ENCODE measurements at regions not wholly inside any gene's neighbourhood (a gene's known extent, or its start where the extent isn't known, plus 50 kb on each side); places are given as distances from the start of the nearest gene placed in this dataset.
"Not testable (repeated sequence)": the region's sequence is repeated elsewhere in the genome, so short reads cannot be mapped to it uniquely, and the experiment has no call there.

GRCh38 chr18:27363872-27364271, 178.8 kb upstream of the CHST9 start:
- DNase-seq = no peak

- no peak for DNase-seq
Measured at GRCh38 chr18:27361477-27361876, 176.4 kb upstream of the CHST9 start.

- no peak for DNase-seq
Measured at GRCh38 chr18:27355308-27355707, 170.2 kb upstream of the CHST9 start.

- no peak for DNase-seq
Measured at GRCh38 chr18:27353273-27353672, 168.2 kb upstream of the CHST9 start.

- DNase-seq = no peak
Measured at GRCh38 chr18:27349284-27349882, 164.3 kb upstream of the CHST9 start.

GRCh38 chr18:27331606-27332005, 146.5 kb upstream of the CHST9 start:
- no peak for DNase-seq

GRCh38 chr18:27314996-27315395, 129.9 kb upstream of the CHST9 start:
- no peak for DNase-seq

GRCh38 chr18:27313678-27314077, 128.6 kb upstream of the CHST9 start:
- DNase-seq = no peak

GRCh38 chr18:27312853-27313252, 127.7 kb upstream of the CHST9 start:
- no peak for DNase-seq

- DNase-seq = no peak
Measured at GRCh38 chr18:27312153-27312552, 127.0 kb upstream of the CHST9 start.

GRCh38 chr18:27311114-27311513, 126.0 kb upstream of the CHST9 start:
- no peak for DNase-seq

GRCh38 chr18:27301615-27302378, 116.7 kb upstream of the CHST9 start:
- DNase-seq = no peak

- DNase-seq = no peak
Measured at GRCh38 chr18:27298214-27298804, 113.2 kb upstream of the CHST9 start.

- DNase-seq = not testable (repeated sequence)
Measured at GRCh38 chr18:27285973-27286562, 101.0 kb upstream of the CHST9 start.

- no peak for DNase-seq
Measured at GRCh38 chr18:27278131-27278530, 93.0 kb upstream of the CHST9 start.

- no peak for DNase-seq
Measured at GRCh38 chr18:27277554-27277953, 92.4 kb upstream of the CHST9 start.

GRCh38 chr18:27276886-27277285, 91.8 kb upstream of the CHST9 start:
- DNase-seq = no peak

GRCh38 chr18:27276479-27276878, 91.4 kb upstream of the CHST9 start:
- no peak for DNase-seq

GRCh38 chr18:27274901-27275300, 89.8 kb upstream of the CHST9 start:
- no peak for DNase-seq

GRCh38 chr18:27270508-27270907, 85.4 kb upstream of the CHST9 start:
- DNase-seq = no peak

- DNase-seq = no peak
Measured at GRCh38 chr18:27263369-27263768, 78.3 kb upstream of the CHST9 start.

GRCh38 chr18:27261769-27262549, 76.9 kb upstream of the CHST9 start:
- DNase-seq = no peak

- no peak for DNase-seq
Measured at GRCh38 chr18:27253571-27253970, 68.5 kb upstream of the CHST9 start.
